ENCODE measurements at regions not wholly inside any gene's neighbourhood (a gene's known extent, or its start where the extent isn't known, plus 50 kb on each side); places are given as distances from the start of the nearest gene placed in this dataset.

- TF ChIP-seq CTCF (IDR thresholded peaks at IDR 0.05; ENCODE audit: insufficient read depth, low read length, poor library complexity, severe bottlenecking): no peak
- TF ChIP-seq EZH2phosphoT487 (conservative IDR thresholded peaks at IDR 0.05; ENCODE audit: low read length): no peak
These were observed 373.9 kb downstream of the LRRIQ3 start for GRCh38 chr1:73824065-73824464.

GRCh38 chr1:73821520-73821919 is 376.5 kb downstream of the LRRIQ3 start:
- Histone ChIP-seq H3K9me2 (replicated peaks; ENCODE audit: insufficient read depth, low read length) (no peaks in the 10 kb centered on the region), H3K27me3 (ENCODE audit: low read length) (no peaks in the 10 kb centered on the region), H4K20me1 (ENCODE audit: low read depth, low read length) (no peaks in the 10 kb centered on the region), H3F3A (ENCODE audit: insufficient read depth) (no peaks in the 10 kb centered on the region), H3K27ac (ENCODE audit: low read depth, low read length) (no peak overlapping the region), H3K4me3 (ENCODE audit: insufficient read depth, low read length, poor library complexity, severe bottlenecking) (no peak overlapping the region), H3K9ac (ENCODE audit: low read length) (no peak overlapping the region), H3K36me3 (ENCODE audit: low read length) (no peaks in the 10 kb centered on the region), H3K79me2 (ENCODE audit: insufficient read depth, low read length) (no peaks in the 10 kb centered on the region), H2AFZ (ENCODE audit: low read depth, low read length, severe bottlenecking) (no peak overlapping the region), H3K9me3 (ENCODE audit: insufficient read depth, low read length) (no peaks in the 10 kb centered on the region), H3K4me2 (ENCODE audit: low read depth, low read length, poor library complexity, severe bottlenecking) (no peak overlapping the region)
- TF ChIP-seq CTCF (IDR thresholded peaks at IDR 0.05; ENCODE audit: insufficient read depth, low read length, poor library complexity, severe bottlenecking) (no peak), EZH2phosphoT487 (conservative IDR thresholded peaks at IDR 0.05; ENCODE audit: low read length) (no peak)

More at GRCh38 chr1:73824065-73824464, 373.9 kb downstream of the LRRIQ3 start:
- no peak overlapping the region for H3K9ac ChIP-seq (ENCODE audit: low read length)
- no peak overlapping the region for H3K4me3 ChIP-seq (ENCODE audit: insufficient read depth, low read length, poor library complexity, severe bottlenecking)
- no peak overlapping the region for H3K27ac ChIP-seq (ENCODE audit: low read depth, low read length)
- H3F3A ChIP-seq (ENCODE audit: insufficient read depth): no peaks in the 10 kb centered on the region
- no peak overlapping the region for H2AFZ ChIP-seq (ENCODE audit: low read depth, low read length, severe bottlenecking)
- H3K27me3 ChIP-seq (ENCODE audit: low read length): no peaks in the 10 kb centered on the region
- no peak overlapping the region for H3K4me2 ChIP-seq (ENCODE audit: low read depth, low read length, poor library complexity, severe bottlenecking)
- H3K9me3 ChIP-seq (ENCODE audit: insufficient read depth, low read length): no peaks in the 10 kb centered on the region
- no peaks in the 10 kb centered on the region for H3K9me2 ChIP-seq (replicated peaks; ENCODE audit: insufficient read depth, low read length)
- no peaks in the 10 kb centered on the region for H4K20me1 ChIP-seq (ENCODE audit: low read depth, low read length)
- H3K36me3 ChIP-seq (ENCODE audit: low read length): no peaks in the 10 kb centered on the region
- H3K79me2 ChIP-seq (ENCODE audit: insufficient read depth, low read length): no peaks in the 10 kb centered on the region

- no peaks in the 10 kb centered on the region for H4K20me1 ChIP-seq (ENCODE audit: low read depth, low read length)
- no peaks in the 10 kb centered on the region for H3K79me2 ChIP-seq (ENCODE audit: insufficient read depth, low read length)
- H3K9me2 ChIP-seq (replicated peaks; ENCODE audit: insufficient read depth, low read length): no peaks in the 10 kb centered on the region
- no peak overlapping the region for H3K4me2 ChIP-seq (ENCODE audit: low read depth, low read length, poor library complexity, severe bottlenecking)
- H3F3A ChIP-seq (ENCODE audit: insufficient read depth): no peaks in the 10 kb centered on the region
- H3K27ac ChIP-seq (ENCODE audit: low read depth, low read length): no peak overlapping the region
- TF ChIP-seq EZH2phosphoT487 (conservative IDR thresholded peaks at IDR 0.05; ENCODE audit: low read length): no peak
- no peak for TF ChIP-seq CTCF (IDR thresholded peaks at IDR 0.05; ENCODE audit: insufficient read depth, low read length, poor library complexity, severe bottlenecking)
- H3K9ac ChIP-seq (ENCODE audit: low read length): no peak overlapping the region
- no peak overlapping the region for H2AFZ ChIP-seq (ENCODE audit: low read depth, low read length, severe bottlenecking)
- H3K4me3 ChIP-seq (ENCODE audit: insufficient read depth, low read length, poor library complexity, severe bottlenecking): no peak overlapping the region
- H3K36me3 ChIP-seq (ENCODE audit: low read length): no peaks in the 10 kb centered on the region
- no peaks in the 10 kb centered on the region for H3K9me3 ChIP-seq (ENCODE audit: insufficient read depth, low read length)
- no peaks in the 10 kb centered on the region for H3K27me3 ChIP-seq (ENCODE audit: low read length)
These were observed 377.1 kb downstream of the LRRIQ3 start for GRCh38 chr1:73820843-73821242.
